BLaER1 treated with 17β-estradiol and CSF1 and Interleukin-3, amounts not matched to agents 10 nM and 100 nM (cell line): ENCODE measurements at regions not wholly inside any gene's neighbourhood (a gene's known extent, or its start where the extent isn't known, plus 50 kb on each side); places are given as distances from the start of the nearest gene placed in this dataset.
"Not testable (repeated sequence)": the region's sequence is repeated elsewhere in the genome, so short reads cannot be mapped to it uniquely, and the experiment has no call there.

ENCODE experiments used
- H3K27ac ChIP-seq, 11 experiments: shearing (Covaris generic); formaldehyde crosslinking; 2 replicates each; pipeline ENCODE4 v1.8.1; 2022
- H3K27me3 ChIP-seq, 11 experiments: shearing (Covaris generic); formaldehyde crosslinking; 2 replicates each; pipeline ENCODE4 v1.8.1; 2022
- H3K36me3 ChIP-seq, 11 experiments: shearing (Covaris generic); formaldehyde crosslinking; 2 replicates each; pipeline ENCODE4 v1.8.1; 2022
- H3K4me1 ChIP-seq, 10 experiments: shearing (Covaris generic); formaldehyde crosslinking; 2 replicates each; pipeline ENCODE4 v1.8.1; 2022
- H3K4me2 ChIP-seq, 11 experiments: shearing (Covaris generic); formaldehyde crosslinking; 2 replicates each; pipeline ENCODE4 v1.8.1; 2022
- H3K4me3 ChIP-seq, 10 experiments: shearing (Covaris generic); formaldehyde crosslinking; 2 replicates each; pipeline ENCODE4 v1.8.1; 2022
- H3K9ac ChIP-seq, 11 experiments: shearing (Covaris generic); formaldehyde crosslinking; 2 replicates each; pipeline ENCODE4 v1.8.1; 2022
- H3K9me3 ChIP-seq, 11 experiments: shearing (Covaris generic); formaldehyde crosslinking; replicated peaks in 1 of 11; 2 replicates each; pipeline ENCODE4 v1.8.1; 2022
- H4K20me1 ChIP-seq, 11 experiments: shearing (Covaris generic); formaldehyde crosslinking; 2 replicates each; pipeline ENCODE4 v1.8.1; 2022
- Cebpa-rat ChIP-seq, 11 experiments: shearing (Covaris generic); IDR thresholded peaks; 2 replicates each; pipeline ENCODE4 v1.8.1; 2022

GRCh38 chr5:82534986-82535385, 256.8 kb upstream of the RPS23 start:
- H3K27ac ChIP-seq = peak overlapping the region in 2 of 11 experiments; percentile 36 to 59; a peak in 3 of 22 replicates
- H3K9ac ChIP-seq = no peak overlapping the region
- H4K20me1 ChIP-seq = no peaks in the 10 kb centered on the region
- TF ChIP-seq Cebpa-rat (IDR thresholded peaks at IDR 0.05) = no peak
- no peaks in the 10 kb centered on the region; a peak in 2 of 22 replicates for H3K27me3 ChIP-seq
- peaks cover 27 to 44% (median 36%) of the 10 kb centered on the region in 11 experiments for H3K9me3 ChIP-seq
- peak overlapping the region in 8 of 11 experiments; percentile 37 to 87 (median 65); a peak in 16 of 22 replicates for H3K4me2 ChIP-seq
- peaks cover 0 to 8% (median 0%) of the 10 kb centered on the region in 11 experiments; a peak in 1 of 22 replicates for H3K36me3 ChIP-seq
- no peak overlapping the region for H3K4me3 ChIP-seq
- peaks cover 8 to 43% (median 30%) of the 10 kb centered on the region in 10 experiments; a peak in 16 of 20 replicates for H3K4me1 ChIP-seq

- not testable (repeated sequence) for H3K27ac ChIP-seq, H3K36me3 ChIP-seq, H3K27me3 ChIP-seq, H3K9ac ChIP-seq, H4K20me1 ChIP-seq
- Histone ChIP-seq H3K4me2 (peak overlapping the region in 1 of 11 experiments; percentile 66; a peak in 1 of 22 replicates), H3K4me1 (peaks cover 8 to 36% (median 30%) of the 10 kb centered on the region in 10 experiments; a peak in 16 of 20 replicates), H3K9me3 (peaks cover 36 to 66% (median 57%) of the 10 kb centered on the region in 11 experiments), H3K4me3 (peak overlapping the region in 1 of 10 experiments; percentile 19; a peak in 3 of 20 replicates)
Observed at GRCh38 chr5:82532075-82532474, 253.9 kb upstream of the RPS23 start.

GRCh38 chr5:82526540-82526939, 248.4 kb upstream of the RPS23 start:
- peaks cover 22 to 38% (median 33%) of the 10 kb centered on the region in 11 experiments for H3K9me3 ChIP-seq
- no peak for TF ChIP-seq Cebpa-rat (IDR thresholded peaks at IDR 0.05)
- H3K4me2 ChIP-seq = no peak overlapping the region
- no peaks in the 10 kb centered on the region for H3K27me3 ChIP-seq
- H4K20me1 ChIP-seq = no peaks in the 10 kb centered on the region
- no peak overlapping the region for H3K27ac ChIP-seq
- peaks cover 0 to 2% (median 0%) of the 10 kb centered on the region in 11 experiments; a peak in 1 of 22 replicates for H3K36me3 ChIP-seq
- H3K4me1 ChIP-seq = no peaks in the 10 kb centered on the region
- no peak overlapping the region for H3K4me3 ChIP-seq
- H3K9ac ChIP-seq = no peak overlapping the region

GRCh38 chr5:82525626-82526025, 247.5 kb upstream of the RPS23 start:
- H3K4me1 ChIP-seq = no peaks in the 10 kb centered on the region
- no peak overlapping the region for H3K4me3 ChIP-seq
- H3K4me2 ChIP-seq = no peak overlapping the region
- H4K20me1 ChIP-seq = no peaks in the 10 kb centered on the region
- no peak overlapping the region for H3K27ac ChIP-seq
- H3K36me3 ChIP-seq = no peaks in the 10 kb centered on the region
- no peaks in the 10 kb centered on the region for H3K27me3 ChIP-seq
- peaks cover 13 to 29% (median 24%) of the 10 kb centered on the region in 11 experiments; a peak in 21 of 22 replicates for H3K9me3 ChIP-seq
- H3K9ac ChIP-seq = no peak overlapping the region
- TF ChIP-seq Cebpa-rat (IDR thresholded peaks at IDR 0.05) = no peak

- no peak for TF ChIP-seq Cebpa-rat (IDR thresholded peaks at IDR 0.05)
- Histone ChIP-seq H3K4me1 (no peaks in the 10 kb centered on the region), H3K27me3 (no peaks in the 10 kb centered on the region), H3K27ac (no peak overlapping the region), H3K9me3 (peaks cover 9 to 18% (median 15%) of the 10 kb centered on the region in 11 experiments; a peak in 21 of 22 replicates), H3K4me3 (no peak overlapping the region), H3K9ac (no peak overlapping the region), H4K20me1 (no peaks in the 10 kb centered on the region), H3K4me2 (no peak overlapping the region), H3K36me3 (no peaks in the 10 kb centered on the region)
Observed at GRCh38 chr5:82523633-82524032, 245.5 kb upstream of the RPS23 start.

- Histone ChIP-seq H3K36me3 (no peaks in the 10 kb centered on the region), H3K4me2 (no peak overlapping the region), H3K27ac (no peak overlapping the region), H3K27me3 (no peaks in the 10 kb centered on the region), H3K4me1 (no peaks in the 10 kb centered on the region), H3K9ac (no peak overlapping the region), H3K4me3 (no peak overlapping the region), H3K9me3 (peaks cover 2 to 11% (median 8%) of the 10 kb centered on the region in 11 experiments; a peak in 21 of 22 replicates), H4K20me1 (no peaks in the 10 kb centered on the region)
- TF ChIP-seq Cebpa-rat (IDR thresholded peaks at IDR 0.05) = no peak
Observed at GRCh38 chr5:82522897-82523296, 244.7 kb upstream of the RPS23 start.

- Histone ChIP-seq H3K9me3 (0 out of 22 replicates have a peak, but pooled peaks cover 0 to 4% (median 0%) of the 10 kb centered on the region in 11 experiments), H3K4me3 (no peak overlapping the region), H3K4me1 (no peaks in the 10 kb centered on the region), H3K9ac (no peak overlapping the region), H3K36me3 (no peaks in the 10 kb centered on the region), H3K4me2 (no peak overlapping the region), H4K20me1 (no peaks in the 10 kb centered on the region), H3K27ac (no peak overlapping the region), H3K27me3 (no peaks in the 10 kb centered on the region)
- TF ChIP-seq Cebpa-rat (IDR thresholded peaks at IDR 0.05) = no peak
Observed at GRCh38 chr5:82521431-82522051, 243.4 kb upstream of the RPS23 start.

GRCh38 chr5:82519558-82519957, 241.4 kb upstream of the RPS23 start:
- H3K27ac ChIP-seq = no peak overlapping the region
- no peak overlapping the region for H3K4me3 ChIP-seq
- H3K4me2 ChIP-seq = no peak overlapping the region
- no peaks in the 10 kb centered on the region for H3K9me3 ChIP-seq
- no peaks in the 10 kb centered on the region for H3K27me3 ChIP-seq
- H3K36me3 ChIP-seq = no peaks in the 10 kb centered on the region
- no peak overlapping the region for H3K9ac ChIP-seq
- no peaks in the 10 kb centered on the region for H3K4me1 ChIP-seq
- no peaks in the 10 kb centered on the region for H4K20me1 ChIP-seq
- no peak for TF ChIP-seq Cebpa-rat (IDR thresholded peaks at IDR 0.05)

GRCh38 chr5:82517544-82518075, 239.5 kb upstream of the RPS23 start:
- Histone ChIP-seq H3K9ac (no peak overlapping the region), H4K20me1 (no peaks in the 10 kb centered on the region), H3K27ac (no peak overlapping the region)

GRCh38 chr5:82513738-82514137, 235.6 kb upstream of the RPS23 start:
- Histone ChIP-seq H3K4me1 (no peaks in the 10 kb centered on the region), H3K27me3 (no peaks in the 10 kb centered on the region), H3K36me3 (no peaks in the 10 kb centered on the region), H3K27ac (no peak overlapping the region), H3K4me3 (no peak overlapping the region), H3K4me2 (no peak overlapping the region), H4K20me1 (no peaks in the 10 kb centered on the region), H3K9me3 (no peaks in the 10 kb centered on the region), H3K9ac (no peak overlapping the region)
- TF ChIP-seq Cebpa-rat (IDR thresholded peaks at IDR 0.05) = no peak

More at GRCh38 chr5:82517544-82518075, 239.5 kb upstream of the RPS23 start:
- H3K4me3 ChIP-seq = no peak overlapping the region
- no peaks in the 10 kb centered on the region for H3K9me3 ChIP-seq
- no peak for TF ChIP-seq Cebpa-rat (IDR thresholded peaks at IDR 0.05)
- no peaks in the 10 kb centered on the region for H3K27me3 ChIP-seq
- H3K4me1 ChIP-seq = no peaks in the 10 kb centered on the region
- no peaks in the 10 kb centered on the region for H3K36me3 ChIP-seq
- H3K4me2 ChIP-seq = no peak overlapping the region
